GM23338 (cell line): ENCODE measurements at regions not wholly inside any gene's neighbourhood (a gene's known extent, or its start where the extent isn't known, plus 50 kb on each side); places are given as distances from the start of the nearest gene placed in this dataset.

Source experiments
- ATAC-seq: fragments of 200-7000 bp; cut with Tn5 transposase; 3 replicates; pipeline ENCODE4 v1.9.1; 2020
- DNase-seq: peaks from one replicate; pipeline ENCODE4 v3.0.0-alpha.2; 2015; ENCODE audit warnings: low spot score
- H2AFZ ChIP-seq: fragments of 200-600 bp; sonication (generic); 2 replicates; pipeline ENCODE4 v1.8.0; 2016; ENCODE audit warnings: antibody characterized with exemption, mild to moderate bottlenecking, moderate library complexity
- H3F3A ChIP-seq: fragments of 200-600 bp; sonication (generic); replicated peaks from 2 replicates; pipeline ENCODE4 v1.8.0; 2017; ENCODE audit warnings: antibody characterized with exemption, mixed run types, low read depth
- H3K27ac ChIP-seq: fragments of 200-600 bp; sonication (generic); 2 replicates; pipeline ENCODE4 v1.6.1; 2016; ENCODE audit warnings: low read depth
- H3K27me3 ChIP-seq: fragments of 200-600 bp; sonication (generic); 2 replicates; pipeline ENCODE4 v1.8.0; 2016; ENCODE audit warnings: mild to moderate bottlenecking, mixed run types, moderate library complexity; ENCODE audit not compliant: insufficient read depth
- H3K36me3 ChIP-seq: fragments of 200-600 bp; sonication (generic); 2 replicates; pipeline ENCODE4 v1.8.0; 2016; ENCODE audit warnings: mild to moderate bottlenecking; ENCODE audit not compliant: insufficient read depth
- H3K4me1 ChIP-seq: fragments of 200-600 bp; sonication (generic); 2 replicates; pipeline ENCODE4 v1.8.0; 2016; ENCODE audit warnings: mild to moderate bottlenecking, moderate library complexity; ENCODE audit not compliant: insufficient read depth
- H3K4me2 ChIP-seq: fragments of 200-600 bp; sonication (generic); 2 replicates; pipeline ENCODE4 v1.7.1; 2017; ENCODE audit warnings: mixed run types
- H3K4me3 ChIP-seq: fragments of 200-600 bp; sonication (generic); 2 replicates; pipeline ENCODE4 v1.6.1; 2016; ENCODE audit warnings: mixed run types
- H3K79me2 ChIP-seq: fragments of 200-600 bp; sonication (generic); replicated peaks from 2 replicates; pipeline ENCODE4 v1.8.0; 2017; ENCODE audit warnings: mild to moderate bottlenecking; ENCODE audit not compliant: insufficient read depth
- H3K9me2 ChIP-seq: fragments of 200-600 bp; sonication (generic); 2 replicates; pipeline ENCODE4 v1.8.0; 2017; ENCODE audit not compliant: insufficient read depth
- H4K20me1 ChIP-seq: fragments of 200-600 bp; sonication (generic); replicated peaks from 2 replicates; pipeline ENCODE4 v1.8.0; 2017; ENCODE audit warnings: mild to moderate bottlenecking; ENCODE audit not compliant: insufficient read depth
- H3K27ac Mint-ChIP-seq: 2 replicates; pipeline ENCODE4 v1.8.0; 2020; ENCODE audit warnings: inconsistent platforms, mild to moderate bottlenecking, moderate library complexity, mixed read lengths
- H3K27me3 Mint-ChIP-seq: 3 replicates; pipeline ENCODE4 v1.8.0; 2022; ENCODE audit warnings: low read depth, mild to moderate bottlenecking, moderate library complexity, mixed read lengths, inconsistent platforms; ENCODE audit not compliant: insufficient read depth, poor library complexity
- H3K36me3 Mint-ChIP-seq: 3 replicates; pipeline ENCODE4 v1.8.0; 2021; ENCODE audit warnings: low read depth, mild to moderate bottlenecking, inconsistent platforms, moderate library complexity, mixed read lengths
- H3K4me1 Mint-ChIP-seq: 3 replicates; pipeline ENCODE4 v1.8.0; 2020; ENCODE audit warnings: mild to moderate bottlenecking, inconsistent platforms, mixed read lengths
- H3K4me3 Mint-ChIP-seq: 3 replicates; pipeline ENCODE4 v1.8.0; 2021; ENCODE audit warnings: moderate library complexity, mild to moderate bottlenecking, inconsistent platforms, mixed read lengths
- H3K9me3 Mint-ChIP-seq: 3 replicates; pipeline ENCODE4 v1.8.0; 2020; ENCODE audit warnings: moderate library complexity, mild to moderate bottlenecking, inconsistent platforms, mixed read lengths
- CTCF ChIP-seq, 2 experiments: fragments of 200-600 bp in 1 of 2; sonication (generic) in 1 of 2; conservative IDR thresholded peaks; 2 replicates each; pipeline versions ENCODE4 v1.5.1 to v1.6.1; 2016 to 2017; ENCODE audit warnings: antibody characterized with exemption in 2 of 2, low read depth in 2 of 2, mild to moderate bottlenecking in 2 of 2, moderate library complexity in 1 of 2
- NANOG ChIP-seq: IDR thresholded peaks from 2 replicates; pipeline ENCODE4 v1.6.1; 2016; ENCODE audit warnings: antibody characterized with exemption, borderline replicate concordance
- POLR2AphosphoS5 ChIP-seq: IDR thresholded peaks from 2 replicates; pipeline ENCODE4 v1.6.1; 2016; ENCODE audit warnings: antibody characterized with exemption, low read depth
- STAT1 ChIP-seq: IDR thresholded peaks from one replicate; pipeline ENCODE4 v1.6.1; 2016; ENCODE audit warnings: antibody characterized with exemption; ENCODE audit not compliant: unreplicated experiment
- ZNF331 ChIP-seq: fragments of 250-450 bp; sonication (Bioruptor Pico); IDR thresholded peaks from 2 replicates; pipeline ENCODE4 v1.5.0; 2020; ENCODE audit warnings: low read depth, mild to moderate bottlenecking, moderate library complexity
- ZNF462 ChIP-seq: fragments of 250-450 bp; sonication (Bioruptor Pico); IDR thresholded peaks from 2 replicates; pipeline ENCODE4 v1.5.0; 2020; ENCODE audit warnings: mild to moderate bottlenecking, moderate library complexity

GRCh38 chr10:6319119-6319518, 116.4 kb downstream of the PFKFB3 start (continued):
- TF ChIP-seq ZNF462 (CRISPR knock-in tag) (no peak), NANOG (no peak), CTCF (conservative IDR thresholded peaks at IDR 0.05; ENCODE audit: low read depth in 2 of 2) (no peak), POLR2AphosphoS5 (no peak), STAT1 (no peak)

GRCh38 chr10:6320320-6321010, 117.7 kb downstream of the PFKFB3 start:
- Histone ChIP-seq H3K4me2 (no peak overlapping the region), H3K4me3 (no peak overlapping the region), H3K9me2 (peaks cover 26% of the 10 kb centered on the region), H2AFZ (no peak overlapping the region), H3K27ac (no peak overlapping the region), H4K20me1 (0 out of 2 replicates have a peak, but pooled peaks cover 2% of the 10 kb centered on the region), H3K79me2 (no peaks in the 10 kb centered on the region), H3K27me3 (no peaks in the 10 kb centered on the region), H3K36me3 (no peaks in the 10 kb centered on the region), H3F3A (no peaks in the 10 kb centered on the region), H3K4me1 (peaks cover 8% of the 10 kb centered on the region)
- Mint-ChIP-seq H3K9me3 (no peaks in the 10 kb centered on the region), H3K27me3 (no peaks in the 10 kb centered on the region), H3K36me3 (no peaks in the 10 kb centered on the region), H3K4me3 (no peak overlapping the region), H3K27ac (no peak overlapping the region), H3K4me1 (no peaks in the 10 kb centered on the region)
- DNase-seq: no peak
- ATAC-seq: no peak
- TF ChIP-seq ZNF331 (no peak), ZNF462 (CRISPR knock-in tag) (no peak), NANOG (no peak)
